GM21529 (cell line): ENCODE measurements at regions not wholly inside any gene's neighbourhood (a gene's known extent, or its start where the extent isn't known, plus 50 kb on each side); places are given as distances from the start of the nearest gene placed in this dataset.

Experiments
- ATAC-seq: cut with Tn5 transposase; IDR thresholded peaks from one replicate; pipeline ENCODE4 v1.9.1; 2021; ENCODE audit not compliant: unreplicated experiment

GRCh38 chr9:88786291-88787079 is 204.8 kb upstream of the S1PR3 start:
- ATAC-seq = no peak

- no peak for ATAC-seq
Observed at GRCh38 chr9:88789785-88790184, 201.5 kb upstream of the S1PR3 start.

GRCh38 chr9:88791105-88791805 is 200.0 kb upstream of the S1PR3 start:
- no peak for ATAC-seq

- ATAC-seq = no peak
Observed at GRCh38 chr9:88792502-88792901, 198.8 kb upstream of the S1PR3 start.

GRCh38 chr9:88794100-88794499 is 197.2 kb upstream of the S1PR3 start:
- ATAC-seq = no peak

- no peak for ATAC-seq
Observed at GRCh38 chr9:88796947-88797346, 194.3 kb upstream of the S1PR3 start.

- no peak for ATAC-seq
Observed at GRCh38 chr9:88798476-88798875, 192.8 kb upstream of the S1PR3 start.

GRCh38 chr9:88799541-88800328 is 191.5 kb upstream of the S1PR3 start:
- no peak for ATAC-seq

GRCh38 chr9:88800329-88800682 is 191.0 kb upstream of the S1PR3 start:
- no peak for ATAC-seq

GRCh38 chr9:88801214-88801796 is 190.0 kb upstream of the S1PR3 start:
- ATAC-seq = no peak

GRCh38 chr9:88802533-88802932 is 188.7 kb upstream of the S1PR3 start:
- no peak for ATAC-seq

GRCh38 chr9:88803546-88804253 is 187.6 kb upstream of the S1PR3 start:
- ATAC-seq = no peak

- no peak for ATAC-seq
Observed at GRCh38 chr9:88804254-88804596, 187.0 kb upstream of the S1PR3 start.

GRCh38 chr9:88805217-88805943 is 185.9 kb upstream of the S1PR3 start:
- no peak for ATAC-seq

- ATAC-seq = no peak
Observed at GRCh38 chr9:88807426-88807825, 183.8 kb upstream of the S1PR3 start.

GRCh38 chr9:88808019-88808656 is 183.1 kb upstream of the S1PR3 start:
- ATAC-seq = no peak

- no peak for ATAC-seq
Observed at GRCh38 chr9:88808761-88809354, 182.4 kb upstream of the S1PR3 start.

- no peak for ATAC-seq
Observed at GRCh38 chr9:88809355-88810161, 181.7 kb upstream of the S1PR3 start.

- no peak for ATAC-seq
Observed at GRCh38 chr9:88810826-88811225, 180.4 kb upstream of the S1PR3 start.
